GM12891 (cell line): ENCODE measurements at regions not wholly inside any gene's neighbourhood (a gene's known extent, or its start where the extent isn't known, plus 50 kb on each side); places are given as distances from the start of the nearest gene placed in this dataset.

Experiments
- POLR2A ChIP-seq: IDR thresholded peaks from 2 replicates; pipeline ENCODE4 v1.6.1; 2011; ENCODE audit warnings: low read depth, low read length, control low read depth
- POLR2AphosphoS5 ChIP-seq: IDR thresholded peaks from 2 replicates; pipeline ENCODE4 v1.6.1; 2011; ENCODE audit warnings: low read depth, low read length, control low read depth
- SPI1 ChIP-seq: IDR thresholded peaks from 2 replicates; pipeline ENCODE4 v1.6.1; 2011; ENCODE audit warnings: low read depth, low read length, control low read depth
- TAF1 ChIP-seq: IDR thresholded peaks from 2 replicates; pipeline ENCODE4 v1.6.1; 2011; ENCODE audit warnings: low read depth, low read length, control low read depth

GRCh38 chr2:145226901-145227300 is 707.0 kb upstream of the ZEB2 start:
- no peak for TF ChIP-seq POLR2A
- TF ChIP-seq TAF1, result no peak
- no peak for TF ChIP-seq POLR2AphosphoS5
- no peak for TF ChIP-seq SPI1
